ENCODE measurements at regions not wholly inside any gene's neighbourhood (a gene's known extent, or its start where the extent isn't known, plus 50 kb on each side); places are given as distances from the start of the nearest gene placed in this dataset.

DNA sequence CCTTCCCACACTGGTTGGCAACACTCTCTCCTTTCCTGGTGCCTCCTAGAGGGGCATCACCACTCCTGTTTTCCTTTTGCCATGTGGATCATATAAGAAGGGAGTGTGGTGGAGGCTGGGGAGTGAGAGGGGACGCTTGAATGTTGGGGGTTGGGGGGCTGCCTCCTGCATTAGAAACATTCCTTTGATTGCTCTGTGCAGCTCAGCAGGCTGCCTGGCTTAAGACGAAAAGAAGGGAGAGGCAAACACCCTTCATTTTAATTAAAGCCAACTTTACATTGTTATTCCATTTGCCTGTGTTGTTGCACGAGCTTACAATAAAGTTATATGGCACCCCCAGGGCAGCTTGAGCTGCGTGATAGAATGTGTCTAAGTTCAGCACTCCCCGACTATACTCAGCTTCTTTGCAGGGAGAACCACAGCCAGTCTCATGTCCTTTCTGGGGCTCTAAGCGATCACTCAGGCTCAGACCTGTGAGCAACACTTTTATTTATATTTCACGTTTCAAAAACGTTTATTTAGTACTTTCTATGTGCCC is 57.4 kb downstream of the FOXD2 start:
- TF ChIP-seq EZH2 (IDR thresholded peaks at IDR 0.05; ENCODE audit: insufficient read depth, poor library complexity, severe bottlenecking) (no peak), EZH2phosphoT487 (IDR thresholded peaks at IDR 0.05; ENCODE audit: insufficient read depth, low read depth) (no peak)
